H1 (cell line): ENCODE measurements at regions not wholly inside any gene's neighbourhood (a gene's known extent, or its start where the extent isn't known, plus 50 kb on each side); places are given as distances from the start of the nearest gene placed in this dataset.

Source experiments
- BRCA1 ChIP-seq: IDR thresholded peaks from 2 replicates; pipeline ENCODE4 v1.6.1; 2012; ENCODE audit warnings: low read depth, low read length, improper control_type of control experiment
- CBX5 ChIP-seq: fragments of 300-800, 300-1000 bp; sonication (generic); IDR thresholded peaks from 2 replicates; pipeline ENCODE4 v1.7.1; 2016; ENCODE audit warnings: antibody characterized with exemption, low read length, low read depth
- CEBPB ChIP-seq: IDR thresholded peaks from 2 replicates; pipeline ENCODE4 v1.6.1; 2012; ENCODE audit warnings: low read depth, low read length
- NANOG ChIP-seq: IDR thresholded peaks from 2 replicates; pipeline ENCODE4 v1.6.1; 2011; ENCODE audit warnings: low read length, low read depth, mild to moderate bottlenecking, inconsistent platforms; ENCODE audit not compliant: insufficient read depth, poor library complexity, severe bottlenecking
- PHF8 ChIP-seq: fragments of 200-600 bp; sonication (generic); conservative IDR thresholded peaks from 2 replicates; pipeline ENCODE4 v1.7.1; 2012; ENCODE audit warnings: low read depth, mild to moderate bottlenecking, inconsistent platforms, low read length, moderate library complexity
- POU5F1 ChIP-seq: IDR thresholded peaks from 2 replicates; pipeline ENCODE4 v1.6.1; 2011; ENCODE audit warnings: low read depth, mild to moderate bottlenecking, low read length, moderate library complexity
- SIN3A ChIP-seq, 2 experiments: IDR thresholded peaks in 1 of 2; conservative IDR thresholded peaks in 1 of 2; 2 replicates each; pipeline ENCODE4 v1.6.1; 2011 to 2012; ENCODE audit warnings: low read length in 2 of 2, improper control_type of control experiment in 1 of 2, low read depth in 1 of 2, mild to moderate bottlenecking in 1 of 2

DNA sequence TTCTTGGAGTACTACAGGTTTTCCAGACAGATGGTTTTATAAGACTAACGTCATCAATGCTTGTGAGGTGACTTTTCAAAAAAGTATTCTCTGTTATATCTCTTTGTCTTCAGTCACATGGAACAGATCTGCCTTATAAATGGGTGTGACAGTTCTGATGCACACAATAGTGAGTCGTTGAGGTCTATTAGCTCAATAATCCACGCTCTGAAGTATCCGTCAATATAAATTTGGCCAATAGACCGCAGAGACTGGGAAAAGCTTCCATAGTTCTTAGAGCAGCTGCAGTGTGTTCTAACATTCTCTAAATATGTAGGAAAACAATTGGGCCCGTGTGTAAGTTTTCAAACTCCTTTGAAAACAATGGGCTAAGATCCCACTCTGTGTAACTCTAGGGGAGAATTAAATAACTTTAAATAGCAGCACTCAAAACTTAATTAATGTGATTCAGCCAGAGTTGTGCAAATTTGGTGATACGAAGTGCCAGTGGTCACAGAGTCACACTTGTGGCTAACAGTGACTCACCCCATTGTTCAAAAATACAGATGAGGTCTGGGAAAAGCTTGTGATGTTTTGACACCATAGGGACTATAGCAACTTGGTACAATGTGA, 316.0 kb downstream of the LMO4 start (continued):
- TF ChIP-seq NANOG (no peak), CEBPB (no peak), SIN3A (conservative IDR thresholded peaks at IDR 0.05 in 1 of 2, IDR thresholded peaks at IDR 0.05 in 1 of 2; ENCODE audit: low read depth in 1 of 2, low read length in 2 of 2) (no peak), BRCA1 (no peak), CBX5 (no peak), PHF8 (no peak), POU5F1 (no peak)
